ENCODE measurements at regions not wholly inside any gene's neighbourhood (a gene's known extent, or its start where the extent isn't known, plus 50 kb on each side); places are given as distances from the start of the nearest gene placed in this dataset.

GRCh38 chr20:39225978-39226377 lies 263.8 kb downstream of the DHX35 start:
- Mint-ChIP-seq H3K4me1 (ENCODE audit: low read depth) (no peaks in the 10 kb centered on the region), H3K9me3 (no peaks in the 10 kb centered on the region), H3K27me3 (peaks cover 33% of the 10 kb centered on the region), H3K27ac (no peak overlapping the region), H3K36me3 (ENCODE audit: low read depth) (no peaks in the 10 kb centered on the region), H3K4me3 (no peak overlapping the region)
- TF ChIP-seq, protein P1, sequence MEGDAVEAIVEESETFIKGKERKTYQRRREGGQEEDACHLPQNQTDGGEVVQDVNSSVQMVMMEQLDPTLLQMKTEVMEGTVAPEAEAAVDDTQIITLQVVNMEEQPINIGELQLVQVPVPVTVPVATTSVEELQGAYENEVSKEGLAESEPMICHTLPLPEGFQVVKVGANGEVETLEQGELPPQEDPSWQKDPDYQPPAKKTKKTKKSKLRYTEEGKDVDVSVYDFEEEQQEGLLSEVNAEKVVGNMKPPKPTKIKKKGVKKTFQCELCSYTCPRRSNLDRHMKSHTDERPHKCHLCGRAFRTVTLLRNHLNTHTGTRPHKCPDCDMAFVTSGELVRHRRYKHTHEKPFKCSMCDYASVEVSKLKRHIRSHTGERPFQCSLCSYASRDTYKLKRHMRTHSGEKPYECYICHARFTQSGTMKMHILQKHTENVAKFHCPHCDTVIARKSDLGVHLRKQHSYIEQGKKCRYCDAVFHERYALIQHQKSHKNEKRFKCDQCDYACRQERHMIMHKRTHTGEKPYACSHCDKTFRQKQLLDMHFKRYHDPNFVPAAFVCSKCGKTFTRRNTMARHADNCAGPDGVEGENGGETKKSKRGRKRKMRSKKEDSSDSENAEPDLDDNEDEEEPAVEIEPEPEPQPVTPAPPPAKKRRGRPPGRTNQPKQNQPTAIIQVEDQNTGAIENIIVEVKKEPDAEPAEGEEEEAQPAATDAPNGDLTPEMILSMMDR (IDR thresholded peaks at IDR 0.05), result no peak
- Histone ChIP-seq H3K9me3 (ENCODE audit: control insufficient read depth in 1 of 2, insufficient read depth in 1 of 2, low read length in 2 of 2) (no peaks in the 10 kb centered on the region), H3K27ac (ENCODE audit: low read depth in 1 of 2, low read length in 2 of 2) (no peak overlapping the region), H3K4me1 (ENCODE audit: insufficient read depth, low read length) (no peaks in the 10 kb centered on the region), H3K36me3 (ENCODE audit: insufficient read depth, low read length) (no peaks in the 10 kb centered on the region), H3K4me3 (ENCODE audit: low read length) (no peak overlapping the region), H3K27me3 (ENCODE audit: control insufficient read depth in 1 of 2, insufficient read depth in 2 of 2, low read length in 2 of 2) (no peaks in the 10 kb centered on the region)
- ChIA-PET CTCF (no interaction called here), POLR2A (no interaction called here)
- ATAC-seq (ENCODE audit: poor library complexity) (no peak), DNase-seq (no peak)
- intact Hi-C loops (cut with DNase I, micrococcal nuclease), result no loop called here

DNA sequence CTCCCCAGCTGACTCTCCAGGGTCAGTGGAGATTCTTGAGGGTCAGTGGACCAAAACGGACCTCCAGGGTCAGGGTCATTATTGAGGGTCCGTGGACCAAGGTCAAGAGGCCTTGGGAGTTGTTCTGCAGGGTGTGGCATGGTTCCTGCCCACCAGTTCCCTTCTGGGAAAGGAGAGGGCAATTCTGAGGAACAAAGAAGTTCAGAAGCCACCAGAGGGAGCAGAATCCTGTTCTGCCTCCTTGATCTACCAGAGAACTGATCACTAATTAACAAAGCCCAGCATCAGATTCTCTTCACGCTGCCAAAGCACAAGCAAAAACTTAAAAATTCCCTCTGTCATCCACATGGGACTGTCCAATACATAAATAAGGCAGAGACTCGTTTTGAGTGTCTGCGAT lies 263.4 kb downstream of the DHX35 start:
- Histone ChIP-seq H3K27me3 (ENCODE audit: control insufficient read depth in 1 of 2, insufficient read depth in 2 of 2, low read length in 2 of 2) (no peaks in the 10 kb centered on the region), H3K36me3 (ENCODE audit: insufficient read depth, low read length) (no peaks in the 10 kb centered on the region), H3K4me1 (ENCODE audit: insufficient read depth, low read length) (no peaks in the 10 kb centered on the region), H3K27ac (ENCODE audit: low read depth in 1 of 2, low read length in 2 of 2) (no peak overlapping the region), H3K4me3 (ENCODE audit: low read length) (no peak overlapping the region), H3K9me3 (ENCODE audit: control insufficient read depth in 1 of 2, insufficient read depth in 1 of 2, low read length in 2 of 2) (no peaks in the 10 kb centered on the region)
- ChIA-PET POLR2A (no interaction called here), CTCF (no interaction called here)
- DNase-seq (no peak), ATAC-seq (ENCODE audit: poor library complexity) (no peak)
- Mint-ChIP-seq H3K4me1 (ENCODE audit: low read depth) (no peaks in the 10 kb centered on the region), H3K4me3 (no peak overlapping the region), H3K9me3 (no peaks in the 10 kb centered on the region), H3K27me3 (peaks cover 37% of the 10 kb centered on the region), H3K36me3 (ENCODE audit: low read depth) (no peaks in the 10 kb centered on the region), H3K27ac (no peak overlapping the region)
- intact Hi-C loops (cut with DNase I, micrococcal nuclease), result no loop called here
- TF ChIP-seq, protein P1 (IDR thresholded peaks at IDR 0.05), result no peak

GRCh38 chr20:39222101-39222500 lies 260.0 kb downstream of the DHX35 start:
- no peaks in the 10 kb centered on the region for H3K9me3 Mint-ChIP-seq
- DNase-seq (no peak), ATAC-seq (ENCODE audit: poor library complexity) (no peak)
- TF ChIP-seq, protein P1 (IDR thresholded peaks at IDR 0.05), result no peak
- Histone ChIP-seq H3K27me3 (ENCODE audit: control insufficient read depth in 1 of 2, insufficient read depth in 2 of 2, low read length in 2 of 2) (no peaks in the 10 kb centered on the region), H3K27ac (ENCODE audit: low read depth in 1 of 2, low read length in 2 of 2) (no peak overlapping the region), H3K9me3 (ENCODE audit: control insufficient read depth in 1 of 2, insufficient read depth in 1 of 2, low read length in 2 of 2) (no peaks in the 10 kb centered on the region), H3K4me3 (ENCODE audit: low read length) (no peak overlapping the region), H3K36me3 (ENCODE audit: insufficient read depth, low read length) (no peaks in the 10 kb centered on the region), H3K4me1 (ENCODE audit: insufficient read depth, low read length) (no peaks in the 10 kb centered on the region)
- no peak overlapping the region for H3K27ac Mint-ChIP-seq
- intact Hi-C loops (cut with DNase I, micrococcal nuclease), result no loop called here
- H3K4me3 Mint-ChIP-seq, result no peak overlapping the region
- no peaks in the 10 kb centered on the region for H3K4me1 Mint-ChIP-seq (ENCODE audit: low read depth)
- peaks cover 48% of the 10 kb centered on the region for H3K27me3 Mint-ChIP-seq
- H3K36me3 Mint-ChIP-seq (ENCODE audit: low read depth), result no peaks in the 10 kb centered on the region
- POLR2A ChIA-PET, result no interaction called here
- CTCF ChIA-PET, result interaction anchor here (1.1 kb wide), 1 partner anchor 24 kb away, joined by 3 read pairs; no protein-coding TSS in a partner anchor
